ENCODE measurements at regions not wholly inside any gene's neighbourhood (a gene's known extent, or its start where the extent isn't known, plus 50 kb on each side); places are given as distances from the start of the nearest gene placed in this dataset.

DNA sequence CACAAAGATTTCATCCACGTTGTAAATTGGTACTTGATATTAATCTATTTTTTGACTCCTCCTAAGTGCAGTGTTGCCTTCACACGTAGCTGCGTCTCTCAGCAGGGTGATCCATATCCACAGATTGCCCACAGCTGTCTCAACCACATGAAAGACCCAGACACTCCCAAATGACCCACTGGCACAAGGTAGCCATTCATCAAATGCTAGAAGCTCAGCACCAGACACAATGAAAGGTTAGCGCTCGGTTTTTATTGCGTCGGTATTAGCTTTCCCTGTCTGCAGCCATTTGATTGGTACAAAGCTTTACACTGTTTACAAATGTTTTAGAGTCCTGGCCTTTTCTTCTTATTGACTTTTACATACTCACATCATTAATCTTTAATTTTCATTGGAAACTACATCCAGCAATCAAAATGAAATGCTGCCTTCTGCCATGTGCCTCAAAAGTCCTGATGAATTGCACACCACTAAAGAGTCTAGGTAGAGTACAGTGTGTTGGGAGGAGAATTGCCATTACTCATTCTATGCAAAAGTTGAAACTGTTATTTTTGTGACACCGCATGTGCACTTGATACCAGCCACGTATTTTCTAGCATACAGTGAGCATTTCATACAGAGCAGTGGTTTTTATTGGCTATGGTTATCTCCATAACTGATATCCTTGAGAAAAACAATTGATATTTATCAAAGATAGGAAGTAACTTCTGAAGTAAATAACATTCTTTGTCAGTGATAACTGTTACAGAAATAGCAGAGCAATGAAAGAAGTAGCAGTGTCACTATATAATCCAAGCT is 127.3 kb upstream of the NUDT7 start:
- no peak for FAIRE-seq
- DNase-seq (ENCODE audit: low read depth in 1 of 2, low spot score in 2 of 2) = no peak
- no peaks in the 10 kb centered on the region for H4K20me1 ChIP-seq (replicated peaks in 1 of 2; ENCODE audit: control insufficient read depth in 1 of 2, insufficient read depth in 2 of 2, low read length in 2 of 2)
- no peaks in the 10 kb centered on the region for H3K36me3 ChIP-seq (ENCODE audit: control insufficient read depth in 2 of 4, insufficient read depth in 4 of 4, low read length in 3 of 4)
- no peak overlapping the region for H2AFZ ChIP-seq (ENCODE audit: low read length)
- H3K4me2 ChIP-seq (ENCODE audit: insufficient read depth in 1 of 2, low read depth in 2 of 2, low read length in 2 of 2) = no peak overlapping the region
- no peak overlapping the region for H2BK12ac ChIP-seq (ENCODE audit: low read depth, low read length)
- H3K23me2 ChIP-seq (ENCODE audit: low read depth, low read length) = no peaks in the 10 kb centered on the region
- POLR2A ChIA-PET (ENCODE audit: partially characterized antibody) = no interaction called here
- no peak overlapping the region for H2BK15ac ChIP-seq (ENCODE audit: low read length)
- H4K5ac ChIP-seq (ENCODE audit: insufficient read length, low read depth, low read length) = no peak overlapping the region
- H3K4me1 ChIP-seq (replicated peaks in 1 of 4; ENCODE audit: control insufficient read depth in 3 of 4, insufficient read depth in 4 of 4, low read length in 3 of 4) = peaks cover 0 to 3% (median 0%) of the 10 kb centered on the region in 4 experiments; a peak in 1 of 7 replicates
- H4K8ac ChIP-seq (ENCODE audit: extremely low read depth, insufficient read depth, low read length) = no peak overlapping the region
- 90% methylated on average over 9 of the region's 9 CpGs; no CpG with 5 or more reads in 1 of the 2 experiments for WGBS, 2 experiments (ENCODE audit: extremely low coverage in 1 of 2, insufficient coverage in 1 of 2, insufficient read length in 1 of 2, insufficient replicate concordance in 2 of 2, low coverage in 1 of 2, low lambda C conversion rate in 2 of 2, missing lambda C conversion rate in 1 of 2)
- no peak overlapping the region for H2BK20ac ChIP-seq (ENCODE audit: low read length)
- no peak overlapping the region for H3K56ac ChIP-seq (replicated peaks; ENCODE audit: insufficient read length, low read depth, low read length)
- H3K18ac ChIP-seq (ENCODE audit: extremely low read depth, low read length) = no peak overlapping the region
- CTCF ChIA-PET (ENCODE audit: partially characterized antibody) = interaction anchor here (0.7 to 2.7 kb wide), 9 partner anchors 9 to 505 kb away, joined by 3 to 16 read pairs (median 3); no protein-coding TSS in a partner anchor
- H2AK5ac ChIP-seq (ENCODE audit: low read depth, low read length) = no peak overlapping the region
- no peak overlapping the region for H3K4ac ChIP-seq (replicated peaks; ENCODE audit: insufficient read length, low read depth, low read length)
- H3K9me3 ChIP-seq (ENCODE audit: insufficient read depth in 2 of 2, low read depth in 1 of 2, low read length in 1 of 2) = no peaks in the 10 kb centered on the region
- H3K9ac ChIP-seq (replicated peaks in 1 of 4; ENCODE audit: extremely low read depth in 1 of 4, low read depth in 3 of 4, low read length in 3 of 4) = no peak overlapping the region
- no peak overlapping the region for H2BK5ac ChIP-seq (ENCODE audit: low read depth, low read length)
- no peaks in the 10 kb centered on the region for H3K79me1 ChIP-seq (ENCODE audit: low read depth, low read length)
- H3K23ac ChIP-seq (ENCODE audit: insufficient read length) = no peak overlapping the region
- H3K14ac ChIP-seq (ENCODE audit: insufficient read length) = no peak overlapping the region
- no peak overlapping the region for H3K4me3 ChIP-seq (ENCODE audit: extremely low read depth in 1 of 4, insufficient read depth in 2 of 4, low read depth in 3 of 4, low read length in 4 of 4)
- H2BK120ac ChIP-seq (replicated peaks; ENCODE audit: low read depth, low read length) = no peak overlapping the region
- H3K79me2 ChIP-seq (ENCODE audit: control insufficient read depth in 1 of 2, insufficient read depth in 2 of 2, low read length in 2 of 2) = no peaks in the 10 kb centered on the region
- no peak overlapping the region for H3K27ac ChIP-seq (ENCODE audit: low read depth, low read length)
- H4K91ac ChIP-seq (replicated peaks; ENCODE audit: insufficient read length, low read length) = no peak overlapping the region
- H3K27me3 ChIP-seq (replicated peaks in 1 of 4; ENCODE audit: control insufficient read depth in 3 of 4, extremely low read depth in 1 of 4, insufficient read depth in 3 of 4, low read length in 3 of 4) = no peaks in the 10 kb centered on the region

Data from H1 (cell line).